SK-N-MC (cell line): ENCODE measurements at regions not wholly inside any gene's neighbourhood (a gene's known extent, or its start where the extent isn't known, plus 50 kb on each side); places are given as distances from the start of the nearest gene placed in this dataset.

ENCODE experiments used
- EZH2 ChIP-seq: fragments of 200-600 bp; sonication (generic); IDR thresholded peaks from one replicate; pipeline ENCODE4 v1.6.1; 2017; ENCODE audit warnings: antibody characterized with exemption
- FOXP2 ChIP-seq: optimal IDR thresholded peaks from 2 replicates; pipeline ENCODE3; 2011; ENCODE audit warnings: mild to moderate bottlenecking, moderate library complexity; ENCODE audit not compliant: insufficient read depth; ENCODE audit errors: extremely low read length, control extremely low read depth
- POLR2AphosphoS5 ChIP-seq: IDR thresholded peaks from 2 replicates; pipeline ENCODE4 v1.6.1; 2012; ENCODE audit warnings: mild to moderate bottlenecking, low read depth, low read length, borderline replicate concordance

DNA sequence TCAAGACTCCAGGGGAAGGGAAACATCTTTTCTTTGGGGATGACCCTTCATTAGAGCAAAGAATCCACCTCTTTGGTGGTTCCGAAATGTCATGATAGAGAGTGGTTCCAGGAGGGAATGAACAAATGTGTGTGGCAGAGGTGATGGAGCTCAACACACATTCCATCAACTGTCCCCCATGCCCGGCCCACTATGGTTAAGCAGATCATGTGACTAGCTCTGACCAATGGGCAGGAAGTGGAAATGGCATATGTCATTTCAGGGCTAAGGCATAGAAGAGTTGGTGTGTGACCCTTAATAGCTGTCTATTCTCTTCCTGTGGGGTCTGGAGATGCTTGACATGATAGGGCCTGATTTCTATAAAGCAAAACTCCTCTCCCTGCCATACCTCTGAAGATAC, 194.6 kb downstream of the GAS1 start:
- TF ChIP-seq EZH2 (no peak), POLR2AphosphoS5 (no peak), FOXP2 (no peak)
